Left lung (tissue), 4 donors: ENCODE measurements at regions not wholly inside any gene's neighbourhood (a gene's known extent, or its start where the extent isn't known, plus 50 kb on each side); places are given as distances from the start of the nearest gene placed in this dataset.
"Not testable (repeated sequence)": the region's sequence is repeated elsewhere in the genome, so short reads cannot be mapped to it uniquely, and the experiment has no call there.

ENCODE experiments used
- ATAC-seq: fragments of 200-7000 bp; cut with Tn5 transposase; one replicate; pipeline ENCODE4 v1.9.1; 2020; ENCODE audit warnings: moderate library complexity
- DNase-seq, 4 donors: peaks; one replicate each; pipeline ENCODE4 v3.0.0-alpha.2; 2013 to 2020
- H3K27ac ChIP-seq, 2 donors: fragments of 200-600 bp; sonication (generic) in 1 of 2; one replicate each; pipeline versions ENCODE4 v1.5.0 to v1.8.0; 2020 to 2021
- H3K27me3 ChIP-seq, 2 donors: fragments of 200-600 bp; sonication (generic) in 1 of 2; one replicate each; pipeline versions ENCODE4 v1.5.0 to v1.8.0; 2020 to 2021
- H3K36me3 ChIP-seq, 2 donors: fragments of 200-600 bp; sonication (generic) in 1 of 2; one replicate each; pipeline versions ENCODE4 v1.5.0 to v1.8.0; 2020 to 2021
- H3K4me1 ChIP-seq, 2 donors: fragments of 200-600 bp; one replicate each; pipeline ENCODE4 v1.8.0; 2021
- H3K4me3 ChIP-seq, 2 donors: fragments of 200-600 bp; sonication (generic) in 1 of 2; one replicate each; pipeline versions ENCODE4 v1.5.0 to v1.8.0; 2020 to 2021; ENCODE audit warnings: mild to moderate bottlenecking in 1 of 2
- H3K9me3 ChIP-seq, 2 donors: fragments of 200-600 bp; sonication (generic) in 1 of 2; one replicate each; pipeline versions ENCODE4 v1.5.0 to v1.8.0; 2020 to 2021
- intact Hi-C, 2 donors: fragments of 100-400 bp; cut with DNase I; formaldehyde crosslinking; loops; one replicate each; pipeline versions ENCODE4 v1.11.2 to v1.14.2; 2022
- TF ChIP-seq, protein P1 (sequence below), 2 donors: fragments of 200-600 bp; sonication (generic) in 1 of 2; IDR thresholded peaks; one replicate each; pipeline versions ENCODE4 v1.5.0 to v1.8.0; 2021; ENCODE audit warnings: antibody characterized with exemption in 2 of 2
- donor health status: DM: no; HTN: yes; CAD: no.
- donor health status: DM: no; HTN: no; CAD: no.

DNA sequence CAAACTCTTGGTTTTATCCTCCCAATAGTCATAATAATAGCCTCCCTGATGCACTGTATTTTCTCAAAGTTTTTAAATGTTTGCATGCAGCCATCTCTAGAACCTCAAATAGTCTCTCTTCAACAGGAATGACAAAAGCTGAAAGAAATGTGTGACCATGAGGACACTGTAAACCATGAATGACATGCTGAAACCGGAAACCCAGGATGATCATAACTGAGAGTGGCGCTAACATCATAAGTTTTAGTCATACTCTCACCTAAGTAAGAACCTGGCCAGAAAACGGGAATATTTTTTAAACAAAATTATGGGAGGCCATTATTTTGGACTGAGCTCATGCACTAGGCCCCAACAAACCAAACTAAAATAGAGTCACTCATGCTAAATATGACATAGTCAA, 278.4 kb upstream of the STXBP5 start:
- TF ChIP-seq, protein P1, sequence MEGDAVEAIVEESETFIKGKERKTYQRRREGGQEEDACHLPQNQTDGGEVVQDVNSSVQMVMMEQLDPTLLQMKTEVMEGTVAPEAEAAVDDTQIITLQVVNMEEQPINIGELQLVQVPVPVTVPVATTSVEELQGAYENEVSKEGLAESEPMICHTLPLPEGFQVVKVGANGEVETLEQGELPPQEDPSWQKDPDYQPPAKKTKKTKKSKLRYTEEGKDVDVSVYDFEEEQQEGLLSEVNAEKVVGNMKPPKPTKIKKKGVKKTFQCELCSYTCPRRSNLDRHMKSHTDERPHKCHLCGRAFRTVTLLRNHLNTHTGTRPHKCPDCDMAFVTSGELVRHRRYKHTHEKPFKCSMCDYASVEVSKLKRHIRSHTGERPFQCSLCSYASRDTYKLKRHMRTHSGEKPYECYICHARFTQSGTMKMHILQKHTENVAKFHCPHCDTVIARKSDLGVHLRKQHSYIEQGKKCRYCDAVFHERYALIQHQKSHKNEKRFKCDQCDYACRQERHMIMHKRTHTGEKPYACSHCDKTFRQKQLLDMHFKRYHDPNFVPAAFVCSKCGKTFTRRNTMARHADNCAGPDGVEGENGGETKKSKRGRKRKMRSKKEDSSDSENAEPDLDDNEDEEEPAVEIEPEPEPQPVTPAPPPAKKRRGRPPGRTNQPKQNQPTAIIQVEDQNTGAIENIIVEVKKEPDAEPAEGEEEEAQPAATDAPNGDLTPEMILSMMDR (IDR thresholded peaks at IDR 0.05): no peak
- intact Hi-C loops: no loop called here
- H3K4me1 ChIP-seq: no peaks in the 10 kb centered on the region

DNA sequence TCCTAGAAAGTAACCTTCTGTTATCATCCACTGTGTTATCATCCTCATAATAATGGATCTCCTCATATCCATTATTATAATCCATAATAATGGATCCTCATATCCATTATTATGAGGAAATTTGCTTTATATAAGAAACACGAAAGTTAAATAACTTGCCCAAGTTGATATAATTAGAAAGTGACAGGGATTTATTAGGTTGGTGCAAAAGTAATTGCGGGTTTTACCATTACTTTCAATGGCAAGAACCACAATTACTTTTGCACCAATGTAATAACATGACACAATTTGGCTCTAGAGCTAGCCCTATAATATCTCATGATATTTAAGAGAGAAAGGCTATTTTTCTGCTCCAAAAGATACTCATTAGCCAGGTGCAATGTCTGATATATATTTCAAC, 275.7 kb upstream of the STXBP5 start:
- H3K36me3 ChIP-seq: no peaks in the 10 kb centered on the region
- ATAC-seq: no peak
- H3K27ac ChIP-seq: no peak overlapping the region
- no peak overlapping the region for H3K4me3 ChIP-seq
- H3K27me3 ChIP-seq: no peaks in the 10 kb centered on the region
- no peaks in the 10 kb centered on the region for H3K9me3 ChIP-seq
- intact Hi-C loops: no loop called here
- TF ChIP-seq, protein P1 (IDR thresholded peaks at IDR 0.05): no peak
- no peak for DNase-seq
- H3K4me1 ChIP-seq: no peaks in the 10 kb centered on the region

More for the DNA sequence above, 278.4 kb upstream of the STXBP5 start:
- no peaks in the 10 kb centered on the region for H3K9me3 ChIP-seq
- H3K36me3 ChIP-seq: no peaks in the 10 kb centered on the region
- no peak overlapping the region for H3K27ac ChIP-seq
- H3K27me3 ChIP-seq: no peaks in the 10 kb centered on the region
- no peak overlapping the region for H3K4me3 ChIP-seq
- ATAC-seq: no peak
- no peak for DNase-seq

DNA sequence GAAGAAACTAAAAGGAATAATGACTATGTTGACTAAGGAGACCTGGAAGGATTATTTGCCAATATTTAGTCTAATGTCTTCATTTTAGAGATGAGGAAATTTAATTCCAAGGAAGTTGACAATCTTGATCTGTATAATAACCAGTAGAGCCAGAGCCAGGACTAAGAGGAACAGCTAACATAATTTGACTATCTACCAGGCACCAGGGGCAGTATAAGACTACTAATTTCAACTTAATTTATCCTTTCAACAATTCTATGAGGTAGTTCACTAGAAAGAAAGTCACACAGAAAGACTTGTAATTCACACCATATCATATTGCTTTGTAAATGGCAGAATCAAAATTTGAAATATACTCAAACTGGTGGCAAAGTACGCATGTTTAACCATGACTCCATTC, 273.0 kb upstream of the STXBP5 start:
- H3K4me3 ChIP-seq: no peak overlapping the region
- intact Hi-C loops: no loop called here
- H3K27me3 ChIP-seq: no peaks in the 10 kb centered on the region
- no peaks in the 10 kb centered on the region for H3K9me3 ChIP-seq
- DNase-seq (no peak), ATAC-seq (no peak)
- no peak overlapping the region for H3K27ac ChIP-seq
- H3K36me3 ChIP-seq: no peaks in the 10 kb centered on the region
- TF ChIP-seq, protein P1 (IDR thresholded peaks at IDR 0.05): no peak
- H3K4me1 ChIP-seq: no peaks in the 10 kb centered on the region

DNA sequence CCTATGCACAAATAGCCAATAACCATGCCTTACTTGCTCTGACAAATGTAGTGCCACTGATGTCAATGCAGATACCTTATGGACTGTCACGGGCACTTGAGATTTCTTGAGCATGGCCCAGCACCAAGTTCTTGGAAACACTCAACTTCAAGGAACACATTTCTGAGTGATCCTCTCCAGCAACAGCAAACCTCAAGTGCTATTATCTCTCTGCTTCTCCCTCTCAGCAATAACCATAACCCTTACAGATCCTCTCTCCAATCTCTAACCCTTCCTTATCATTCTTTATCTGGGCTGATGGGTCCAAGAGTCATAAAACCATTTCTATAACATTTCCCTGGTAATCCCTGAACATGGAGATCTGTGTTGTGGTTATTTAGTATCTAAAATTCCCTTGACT, 266.9 kb upstream of the STXBP5 start:
- H3K4me1 ChIP-seq: no peaks in the 10 kb centered on the region
- no peaks in the 10 kb centered on the region for H3K27me3 ChIP-seq
- no peak overlapping the region for H3K4me3 ChIP-seq
- DNase-seq (no peak), ATAC-seq (no peak)
- intact Hi-C loops: no loop called here
- TF ChIP-seq, protein P1 (IDR thresholded peaks at IDR 0.05): no peak
- no peaks in the 10 kb centered on the region for H3K36me3 ChIP-seq
- no peak overlapping the region for H3K27ac ChIP-seq
- H3K9me3 ChIP-seq: no peaks in the 10 kb centered on the region

DNA sequence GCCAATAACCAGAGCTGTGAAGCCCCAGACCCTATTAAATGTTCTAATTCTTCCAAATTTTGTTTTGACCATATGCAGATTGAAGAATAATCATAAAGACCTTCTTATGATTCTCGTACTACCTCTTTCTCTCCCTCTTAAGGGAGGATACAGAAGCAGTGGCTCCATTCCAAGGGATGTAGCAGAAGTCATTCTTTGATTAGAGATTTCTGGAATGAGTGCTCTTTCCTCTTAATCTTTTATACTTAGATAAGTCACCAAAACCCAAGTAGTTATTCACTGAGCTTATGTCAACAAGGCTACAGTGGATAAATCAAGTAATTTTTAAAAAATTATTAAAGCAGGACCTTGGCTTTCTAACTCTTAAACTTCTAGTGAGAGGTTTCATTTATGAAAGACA, 266.0 kb upstream of the STXBP5 start:
- H3K4me1 ChIP-seq: no peaks in the 10 kb centered on the region
- intact Hi-C loops: no loop called here
- no peak overlapping the region for H3K4me3 ChIP-seq
- H3K9me3 ChIP-seq: peaks cover 0 to 6% of the 10 kb centered on the region in 2 donors
- no peak for DNase-seq
- no peaks in the 10 kb centered on the region for H3K36me3 ChIP-seq
- no peaks in the 10 kb centered on the region for H3K27me3 ChIP-seq
- TF ChIP-seq, protein P1 (IDR thresholded peaks at IDR 0.05): no peak
- H3K27ac ChIP-seq: no peak overlapping the region
- no peak for ATAC-seq

DNA sequence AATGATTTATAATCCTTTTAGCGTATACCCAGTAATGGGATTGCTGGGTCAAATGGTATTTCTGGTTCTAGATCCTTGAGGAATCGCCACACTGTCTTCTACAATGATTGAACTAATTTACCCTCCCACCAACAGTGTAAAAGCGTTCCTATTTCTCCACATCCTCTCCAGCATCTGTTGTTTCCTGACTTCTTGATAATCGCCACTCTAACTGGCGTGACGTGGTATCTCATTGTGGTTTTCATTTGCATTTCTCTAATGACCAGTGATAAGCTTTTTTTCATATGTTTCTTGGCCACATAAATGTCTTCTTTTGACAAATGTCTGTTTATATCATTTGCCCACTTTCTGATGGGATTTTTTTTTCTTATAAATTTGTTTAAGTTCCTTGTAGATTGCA, 264.8 kb upstream of the STXBP5 start:
- H3K27me3 ChIP-seq, H3K27ac ChIP-seq, intact Hi-C loops, H3K4me1 ChIP-seq, H3K36me3 ChIP-seq, ATAC-seq, DNase-seq, H3K4me3 ChIP-seq, H3K9me3 ChIP-seq: not testable (repeated sequence)
